Right cardiac atrium (tissue), 5 donors: ENCODE measurements at regions not wholly inside any gene's neighbourhood (a gene's known extent, or its start where the extent isn't known, plus 50 kb on each side); places are given as distances from the start of the nearest gene placed in this dataset.

ENCODE experiments used
- ATAC-seq, 2 donors: fragments of 200-7000 bp; cut with Tn5 transposase; one replicate each; pipeline versions ENCODE4 v1.8.0 to v1.9.1; 2020; ENCODE audit warnings: moderate library complexity in 2 of 2, mild to moderate bottlenecking in 1 of 2
- DNase-seq, 3 donors: peaks; one replicate each; pipeline ENCODE4 v3.0.0-alpha.2; 2020
- H3K27ac ChIP-seq: one replicate; pipeline ENCODE4 v1.5.1; 2013; ENCODE audit warnings: mild to moderate bottlenecking, low read length, control low read depth, moderate library complexity
- H3K27me3 ChIP-seq: one replicate; pipeline ENCODE4 v1.6.1; 2013; ENCODE audit not compliant: control insufficient read depth, insufficient read depth
- H3K4me1 ChIP-seq: one replicate; pipeline ENCODE4 v1.6.1; 2013; ENCODE audit warnings: low read length; ENCODE audit not compliant: control insufficient read depth, insufficient read depth
- H3K4me3 ChIP-seq: one replicate; pipeline ENCODE4 v1.5.1; 2013; ENCODE audit warnings: low read length, control low read depth
- H3K9me3 ChIP-seq: one replicate; pipeline ENCODE4 v1.6.1; 2013; ENCODE audit warnings: low read length; ENCODE audit not compliant: control insufficient read depth
- WGBS: extraction: QIAGEN DNeasy Blood & Tissue Kit; methylation state at CpG from one replicate; pipeline ENCODE4 v1.1.7; 2013; 5-methylcytosine and 5-hydroxymethylcytosine counted together
- intact Hi-C, 4 donors: fragments of 100-400 bp; cut with DNase I; formaldehyde crosslinking; loops; one replicate each; pipeline versions ENCODE4 v1.11.0 to v1.14.0; 2022 to 2023
- donor health status: healthy with polysubstance abuse.
- donor health status: DM: no; HTN: yes; CAD: no.
- donor health status: DM: no; HTN: no; CAD: no.
- donor health status: DM: no; HTN: yes; CAD: no; lungs with severe emphysema.
- donor health status: DM: yes; HTN: yes; CAD: no.

DNA sequence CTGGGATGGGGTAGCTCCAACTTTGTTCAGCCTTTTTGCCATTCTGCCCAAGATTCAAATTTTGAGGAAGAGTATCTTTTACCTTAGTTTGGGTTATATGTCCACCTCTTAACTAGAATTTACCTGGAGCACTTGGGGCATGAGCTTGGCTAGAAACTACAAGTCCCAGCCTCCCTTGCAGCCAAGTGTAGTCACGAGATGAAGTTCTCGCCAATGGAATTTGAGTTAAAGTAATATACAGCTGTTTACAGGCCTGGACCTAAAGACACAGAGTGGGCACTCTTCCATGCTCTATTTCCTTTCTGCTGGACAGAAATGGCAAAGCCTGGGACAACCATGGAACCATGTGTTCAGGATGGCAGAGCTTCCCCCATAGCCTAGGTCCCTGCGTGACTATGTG is 233.6 kb upstream of the GATB start:
- H3K4me3 ChIP-seq, result no peak overlapping the region
- H3K27me3 ChIP-seq, result no peaks in the 10 kb centered on the region
- no peaks in the 10 kb centered on the region for H3K9me3 ChIP-seq
- peaks cover 6% of the 10 kb centered on the region for H3K4me1 ChIP-seq
- no peak for DNase-seq
- intact Hi-C loops, result no loop called here
- ATAC-seq, result no peak
- 94% methylated on average over 3 of the region's 3 CpGs for WGBS
- no peak overlapping the region for H3K27ac ChIP-seq

- ATAC-seq (no peak), DNase-seq (no peak)
- Histone ChIP-seq H3K4me3 (no peak overlapping the region), H3K4me1 (peaks cover 6% of the 10 kb centered on the region), H3K9me3 (no peaks in the 10 kb centered on the region), H3K27ac (no peak overlapping the region), H3K27me3 (no peaks in the 10 kb centered on the region)
- intact Hi-C loops, result no loop called here
- WGBS, result 73% methylated on average over 8 of the region's 8 CpGs
These were observed 232.7 kb upstream of the GATB start for GRCh38 chr4:151993521-151993920.

- intact Hi-C loops, result no loop called here
- WGBS, result 81% methylated on average over 5 of the region's 5 CpGs
- H3K4me3 ChIP-seq, result no peak overlapping the region
- DNase-seq (no peak), ATAC-seq (no peak)
- H3K27me3 ChIP-seq, result no peaks in the 10 kb centered on the region
- H3K4me1 ChIP-seq, result peaks cover 6% of the 10 kb centered on the region
- H3K9me3 ChIP-seq, result no peaks in the 10 kb centered on the region
- no peak overlapping the region for H3K27ac ChIP-seq
These were observed 231.7 kb upstream of the GATB start for GRCh38 chr4:151992332-151993154.

DNA sequence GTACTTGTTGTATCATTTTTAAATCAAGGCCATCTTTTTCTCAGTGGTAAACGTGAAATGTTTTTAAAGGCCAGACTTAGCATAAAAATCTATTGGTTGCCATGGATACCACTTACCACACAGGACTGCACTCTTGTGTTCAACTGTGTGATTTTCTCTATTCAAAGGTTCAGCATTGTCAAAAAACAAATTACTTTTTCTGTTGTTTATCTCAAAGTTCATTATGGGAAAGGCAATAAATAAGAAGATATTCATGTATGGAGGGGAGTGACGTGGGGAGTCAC is 231.0 kb upstream of the GATB start:
- Histone ChIP-seq H3K27ac (peak overlapping the region; percentile 59), H3K4me1 (peaks cover 6% of the 10 kb centered on the region), H3K9me3 (no peaks in the 10 kb centered on the region), H3K27me3 (no peaks in the 10 kb centered on the region), H3K4me3 (no peak overlapping the region)
- no peak for ATAC-seq
- DNase-seq, result no peak
- WGBS, result 50% methylated on average over 2 of the region's 2 CpGs
- intact Hi-C loops, result no loop called here

DNA sequence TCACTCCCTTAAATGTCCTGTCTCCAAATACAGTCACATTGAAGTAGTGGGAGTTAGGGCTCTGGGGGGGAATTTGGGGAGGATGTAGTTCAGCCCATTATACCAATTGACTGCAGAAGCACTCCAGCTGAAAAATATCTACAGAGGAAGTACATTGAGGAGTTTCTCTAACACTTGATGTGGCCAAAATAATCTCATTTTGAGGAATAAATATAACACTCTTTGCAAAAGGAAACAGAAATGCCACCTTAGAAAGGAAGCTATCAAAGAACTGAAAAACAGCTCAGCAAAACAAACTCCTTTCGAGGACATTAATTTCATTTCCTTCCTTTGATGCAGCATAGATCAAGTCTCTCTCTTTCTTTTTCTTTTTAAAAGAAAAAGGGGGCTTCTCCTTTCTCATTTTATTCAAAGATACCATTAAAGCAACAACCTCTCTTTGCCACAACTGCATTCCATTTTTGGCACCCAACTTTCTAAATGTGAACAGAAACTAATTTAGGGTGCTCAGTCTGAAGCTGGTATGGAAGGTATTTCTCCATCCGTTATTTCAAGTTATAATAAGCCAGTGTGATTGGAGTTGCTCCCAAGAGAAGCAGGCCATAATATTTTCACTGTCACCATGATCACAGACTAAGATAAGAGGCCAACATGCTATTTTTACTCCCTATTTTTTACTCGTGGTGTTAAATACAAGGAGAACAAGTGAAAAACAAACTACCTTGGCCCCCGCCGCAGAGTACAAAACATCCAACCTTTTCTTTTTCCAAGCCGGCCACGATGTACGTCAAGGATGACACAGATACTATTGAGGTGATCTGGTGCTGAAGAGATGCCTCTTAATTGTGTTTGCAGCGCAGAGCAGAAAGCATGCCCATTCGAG is 230.4 kb upstream of the GATB start:
- WGBS, result 49% methylated on average over 10 of the region's 10 CpGs
- peak; percentile 77 to 87 for ATAC-seq
- intact Hi-C loops, result no loop called here
- Histone ChIP-seq H3K4me1 (peaks cover 6% of the 10 kb centered on the region), H3K9me3 (no peaks in the 10 kb centered on the region), H3K27ac (peak overlapping the region; percentile 59), H3K27me3 (no peaks in the 10 kb centered on the region), H3K4me3 (no peak overlapping the region)
- peak in 2 of 3 donors; percentile 26 to 47 for DNase-seq

DNA sequence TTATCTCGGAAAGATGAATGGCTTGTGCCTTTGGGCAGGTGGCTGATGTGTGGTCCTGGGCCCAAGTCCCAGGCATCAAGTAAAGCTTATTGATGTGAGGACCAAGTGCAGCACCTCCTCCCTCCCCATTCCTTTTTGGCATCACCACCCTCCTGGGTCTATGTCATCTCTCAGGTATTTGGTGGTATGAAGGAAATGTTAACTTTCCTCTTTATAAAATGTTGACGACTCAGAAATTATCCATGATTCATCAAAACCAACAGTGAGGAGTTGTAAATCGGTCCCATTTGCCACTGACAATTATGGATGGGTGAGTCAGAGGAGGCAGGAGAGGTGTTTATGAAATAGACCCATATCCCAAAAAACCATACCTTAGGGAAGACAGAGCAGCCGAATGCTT is 229.4 kb upstream of the GATB start:
- no peak overlapping the region for H3K4me3 ChIP-seq
- H3K4me1 ChIP-seq, result peaks cover 6% of the 10 kb centered on the region
- no peaks in the 10 kb centered on the region for H3K9me3 ChIP-seq
- no peak overlapping the region for H3K27ac ChIP-seq
- intact Hi-C loops, result no loop called here
- ATAC-seq, result no peak
- 86% methylated on average over 4 of the region's 4 CpGs for WGBS
- no peak for DNase-seq
- no peaks in the 10 kb centered on the region for H3K27me3 ChIP-seq

DNA sequence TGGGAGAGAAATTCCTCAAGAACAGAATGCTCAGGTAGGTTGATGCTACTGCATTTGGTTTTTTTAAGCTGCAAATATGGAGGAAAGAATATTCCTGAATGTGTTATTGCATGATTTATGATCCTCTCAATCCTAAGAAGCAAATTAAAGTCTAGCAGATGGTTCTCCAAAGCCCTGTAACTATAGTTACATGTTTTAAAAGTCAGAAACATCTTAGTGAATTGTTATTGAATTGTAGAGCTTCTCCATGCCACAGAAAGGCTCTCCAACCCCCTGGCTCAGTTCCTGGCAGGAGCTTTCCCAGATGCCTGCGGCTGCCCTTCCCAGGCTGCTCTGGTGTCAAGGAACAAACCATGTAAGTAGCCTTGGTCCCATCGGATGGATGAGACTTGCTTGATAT is 227.8 kb upstream of the GATB start:
- Histone ChIP-seq H3K27me3 (no peaks in the 10 kb centered on the region), H3K4me1 (peaks cover 6% of the 10 kb centered on the region), H3K4me3 (no peak overlapping the region), H3K27ac (no peak overlapping the region), H3K9me3 (no peaks in the 10 kb centered on the region)
- no peak for DNase-seq
- no peak for ATAC-seq
- intact Hi-C loops, result no loop called here
- 93% methylated on average over 2 of the region's 2 CpGs for WGBS

DNA sequence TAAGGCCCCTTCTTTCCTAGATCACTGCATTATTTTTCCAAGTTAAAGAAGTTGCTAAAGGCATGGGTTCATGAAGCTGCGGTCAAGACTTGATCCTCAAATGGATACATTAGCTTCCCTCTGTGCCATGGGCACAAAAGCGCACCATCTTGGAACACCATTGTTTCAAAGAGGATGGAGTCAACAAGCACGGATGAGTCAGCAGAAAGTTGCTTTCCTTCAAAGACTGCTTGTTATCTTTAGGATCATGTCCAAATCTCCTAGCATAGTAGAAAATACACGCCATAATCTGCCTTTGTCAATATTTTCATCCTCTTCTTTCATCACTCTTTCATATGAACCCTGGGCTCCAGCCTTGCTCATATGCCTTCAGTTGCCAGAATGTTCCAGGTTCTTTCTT is 226.8 kb upstream of the GATB start:
- Histone ChIP-seq H3K4me1 (peaks cover 5% of the 10 kb centered on the region), H3K27ac (no peak overlapping the region), H3K4me3 (no peak overlapping the region), H3K9me3 (no peaks in the 10 kb centered on the region), H3K27me3 (no peaks in the 10 kb centered on the region)
- intact Hi-C loops, result no loop called here
- 82% methylated on average over 4 of the region's 4 CpGs for WGBS
- ATAC-seq, result no peak
- no peak for DNase-seq

- Histone ChIP-seq H3K27ac (no peak overlapping the region), H3K4me1 (peaks cover 2% of the 10 kb centered on the region), H3K9me3 (no peaks in the 10 kb centered on the region), H3K27me3 (no peaks in the 10 kb centered on the region), H3K4me3 (no peak overlapping the region)
- 62% methylated on average over 3 of the region's 3 CpGs for WGBS
- intact Hi-C loops, result no loop called here
- no peak for ATAC-seq
- DNase-seq, result no peak
These were observed 223.0 kb upstream of the GATB start for GRCh38 chr4:151983854-151984253.

DNA sequence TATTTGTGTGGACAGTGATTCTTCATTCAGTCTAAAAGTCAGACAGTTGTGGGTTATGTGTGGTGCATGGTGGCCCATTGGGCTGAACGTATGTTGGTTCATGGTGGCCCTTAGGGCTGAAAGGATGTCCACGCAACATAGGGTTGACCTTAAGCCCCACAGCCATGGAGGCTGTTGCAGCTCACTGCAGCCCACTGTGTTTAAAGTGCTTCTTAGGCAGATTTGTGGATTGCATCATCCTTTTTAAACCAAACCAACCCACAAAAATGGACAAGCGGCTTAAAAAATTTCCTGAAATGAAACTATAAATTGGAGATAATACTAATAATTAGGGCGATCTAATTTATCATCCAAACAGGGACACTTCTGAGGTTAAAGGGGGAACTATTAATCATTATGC is 219.0 kb upstream of the GATB start:
- no peaks in the 10 kb centered on the region for H3K27me3 ChIP-seq
- peaks cover 2% of the 10 kb centered on the region for H3K4me1 ChIP-seq
- peaks cover 2% of the 10 kb centered on the region for H3K9me3 ChIP-seq
- 93% methylated on average over 4 of the region's 4 CpGs for WGBS
- intact Hi-C loops, result no loop called here
- ATAC-seq, result no peak
- H3K4me3 ChIP-seq, result no peak overlapping the region
- DNase-seq, result no peak
- no peak overlapping the region for H3K27ac ChIP-seq

DNA sequence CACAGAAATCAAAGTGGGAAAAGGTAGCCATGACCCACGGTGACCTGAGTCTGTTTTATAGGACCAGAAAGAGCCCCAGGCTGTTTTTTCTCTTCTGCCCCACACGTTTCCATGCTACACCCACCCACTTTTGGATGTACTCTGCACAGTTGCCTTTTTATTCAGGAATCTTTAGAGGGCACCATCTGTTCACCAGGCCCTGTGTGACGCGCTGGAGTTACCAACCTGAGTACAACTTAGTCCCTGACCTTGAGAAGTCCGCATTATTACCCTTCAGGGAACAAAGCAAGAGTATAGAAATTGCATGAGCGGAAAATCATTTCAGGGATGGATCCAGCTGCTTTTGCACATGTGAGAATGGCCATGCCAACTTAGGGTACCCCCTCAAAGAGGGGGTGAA is 207.8 kb upstream of the GATB start:
- Histone ChIP-seq H3K27me3 (no peaks in the 10 kb centered on the region), H3K9me3 (no peaks in the 10 kb centered on the region), H3K4me1 (no peaks in the 10 kb centered on the region), H3K4me3 (no peak overlapping the region), H3K27ac (no peak overlapping the region)
- ATAC-seq (no peak), DNase-seq (no peak)
- intact Hi-C loops, result no loop called here
- 82% methylated on average over 6 of the region's 6 CpGs for WGBS
